HG02885 (cell line): ENCODE measurements at regions not wholly inside any gene's neighbourhood (a gene's known extent, or its start where the extent isn't known, plus 50 kb on each side); places are given as distances from the start of the nearest gene placed in this dataset.
"Not testable (repeated sequence)": the region's sequence is repeated elsewhere in the genome, so short reads cannot be mapped to it uniquely, and the experiment has no call there.

Source experiments
- ATAC-seq: cut with Tn5 transposase; IDR thresholded peaks from one replicate; pipeline ENCODE4 v1.9.1; 2021; ENCODE audit warnings: mild to moderate bottlenecking; ENCODE audit not compliant: unreplicated experiment, poor library complexity

DNA sequence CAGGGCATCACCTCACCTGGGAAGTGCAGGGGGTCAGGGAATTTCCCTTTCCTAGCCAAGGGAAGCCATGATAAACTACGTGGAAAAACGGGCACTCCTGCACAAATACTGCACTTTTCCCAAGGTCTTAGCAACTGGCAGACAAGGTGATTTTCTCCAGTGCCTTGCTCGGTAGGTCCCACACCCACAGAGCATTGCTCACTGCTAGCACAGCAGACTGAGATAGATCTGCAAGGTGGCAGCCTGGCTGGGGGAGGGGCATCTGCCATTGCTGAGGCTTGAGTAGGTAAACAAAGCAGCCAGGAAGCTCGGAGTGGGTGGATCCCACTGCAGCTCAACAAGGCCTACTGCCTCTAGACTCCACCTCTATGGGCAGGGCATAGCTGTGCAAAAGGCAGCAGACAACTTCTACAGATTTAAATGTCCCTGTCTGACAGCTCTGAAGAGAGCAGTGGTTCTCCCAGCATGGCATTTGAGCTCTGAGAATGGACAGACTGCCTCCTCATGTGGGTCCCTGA is 111.5 kb upstream of the FIBIN start:
- not testable (repeated sequence) for ATAC-seq

- no peak for ATAC-seq
Observed at GRCh38 chr11:26891501-26891900, 102.4 kb upstream of the FIBIN start.

- ATAC-seq: no peak
Observed at GRCh38 chr11:26896719-26897118, 97.2 kb upstream of the FIBIN start.

DNA sequence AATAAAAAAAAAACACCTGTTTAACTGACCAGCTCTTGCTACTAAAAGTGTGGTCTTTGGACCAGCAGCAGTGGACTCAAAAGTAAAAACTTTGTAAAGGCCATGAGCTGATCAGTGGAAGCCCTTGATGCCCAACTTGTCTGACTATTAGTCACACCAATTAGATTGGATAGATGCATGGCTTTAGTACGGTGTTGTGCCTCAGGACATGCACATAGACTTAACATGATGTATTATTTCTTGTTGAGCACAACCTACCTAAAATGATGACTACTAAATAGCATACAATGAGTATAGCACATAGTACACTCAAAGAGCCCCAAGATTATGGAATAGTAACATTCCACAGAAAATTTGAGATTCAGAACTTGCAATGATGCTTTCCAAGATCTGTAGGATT is 95.1 kb upstream of the FIBIN start:
- ATAC-seq: no peak

GRCh38 chr11:26901162-26901561 is 92.8 kb upstream of the FIBIN start:
- no peak for ATAC-seq

DNA sequence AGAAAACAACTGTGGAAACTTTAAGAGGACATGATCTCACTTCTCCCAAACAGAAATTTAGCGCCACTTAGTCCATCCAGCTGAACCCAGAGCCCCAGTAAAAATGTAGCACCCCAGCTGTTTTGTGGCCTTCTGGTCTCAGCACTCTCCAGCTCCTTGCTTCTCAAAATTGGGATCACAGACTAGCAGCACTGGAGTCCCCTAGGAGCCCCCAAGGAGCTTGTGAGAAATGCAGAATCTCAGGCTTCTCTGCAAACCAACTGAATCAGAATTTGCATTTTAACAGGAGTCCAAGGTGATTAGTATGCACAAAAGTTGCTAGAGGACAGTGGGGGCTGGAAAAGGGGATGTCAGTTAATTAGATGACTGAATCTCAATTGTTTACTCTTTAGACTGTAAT is 89.8 kb upstream of the FIBIN start:
- ATAC-seq: no peak

DNA sequence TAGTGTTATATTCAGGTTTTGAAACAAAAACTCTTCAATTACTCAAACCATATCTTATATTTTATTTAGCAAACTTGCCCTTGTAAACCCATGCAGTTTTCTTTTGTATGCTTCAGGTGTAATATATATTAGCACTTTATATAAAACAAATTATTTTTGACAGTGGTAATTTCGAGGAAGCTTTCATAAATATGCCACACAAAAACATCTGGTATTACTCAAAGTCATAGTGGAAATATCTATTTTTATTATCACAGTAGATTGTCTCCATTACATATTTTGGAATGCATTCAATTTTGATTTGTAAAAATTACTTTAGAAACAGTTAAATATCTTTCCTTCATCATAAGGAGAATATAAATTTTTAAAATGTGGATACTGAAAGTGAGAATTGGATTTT is 89.1 kb upstream of the FIBIN start:
- no peak for ATAC-seq

GRCh38 chr11:26905368-26905767 is 88.5 kb upstream of the FIBIN start:
- no peak for ATAC-seq

DNA sequence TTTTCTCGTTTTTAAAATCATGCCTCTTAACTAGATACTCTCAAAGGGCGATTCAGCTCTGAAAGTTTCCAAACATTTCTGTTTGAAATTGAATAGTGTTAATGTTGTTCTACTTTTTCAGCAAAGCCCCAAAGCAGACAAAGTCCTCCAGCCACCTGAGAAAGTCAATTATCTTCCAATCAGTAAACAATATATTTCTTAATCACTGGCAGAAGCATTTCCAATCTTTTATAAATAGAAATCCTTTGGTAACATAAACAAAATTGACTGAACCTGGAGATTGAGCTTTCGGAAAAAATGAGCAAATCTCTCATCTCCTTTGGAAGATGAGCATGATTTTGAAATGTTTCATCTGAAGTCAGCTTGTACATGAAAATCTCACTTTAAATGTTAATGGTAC is 84.4 kb upstream of the FIBIN start:
- no peak for ATAC-seq

DNA sequence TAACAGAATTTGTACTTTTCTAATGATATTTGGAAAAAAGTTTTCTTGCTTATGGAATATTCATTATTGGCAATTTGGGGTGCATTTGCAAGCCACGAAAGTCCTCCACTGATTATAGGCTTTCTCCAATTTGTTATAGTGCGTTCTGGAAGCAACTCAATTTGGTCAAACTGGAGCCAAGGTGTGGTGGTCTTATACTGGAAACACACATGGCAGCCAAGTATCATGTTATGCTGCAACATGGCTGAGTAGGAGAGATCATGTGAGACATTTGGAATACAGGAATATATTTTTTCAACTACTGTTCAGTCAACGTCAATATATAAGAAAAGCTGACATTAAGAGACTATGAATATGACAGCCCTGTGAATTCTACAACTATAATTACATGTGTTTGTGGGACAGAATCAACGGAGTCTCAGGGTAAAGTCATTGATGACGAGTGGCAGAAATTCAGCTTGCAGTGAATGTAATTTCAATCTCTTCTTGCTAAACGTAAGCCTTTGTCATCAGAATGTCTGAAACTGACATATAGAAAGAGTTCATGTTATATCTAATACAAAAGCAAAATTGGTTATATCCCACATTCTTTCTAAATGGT is 83.8 kb upstream of the FIBIN start:
- no peak for ATAC-seq

GRCh38 chr11:26914968-26915367 is 78.9 kb upstream of the FIBIN start:
- peak; percentile 72 for ATAC-seq

GRCh38 chr11:26916805-26917204 is 77.1 kb upstream of the FIBIN start:
- no peak for ATAC-seq

- ATAC-seq: no peak
Observed at GRCh38 chr11:26928582-26928981, 65.3 kb upstream of the FIBIN start.

- no peak for ATAC-seq
Observed at GRCh38 chr11:26929806-26930517, 64.0 kb upstream of the FIBIN start.

DNA sequence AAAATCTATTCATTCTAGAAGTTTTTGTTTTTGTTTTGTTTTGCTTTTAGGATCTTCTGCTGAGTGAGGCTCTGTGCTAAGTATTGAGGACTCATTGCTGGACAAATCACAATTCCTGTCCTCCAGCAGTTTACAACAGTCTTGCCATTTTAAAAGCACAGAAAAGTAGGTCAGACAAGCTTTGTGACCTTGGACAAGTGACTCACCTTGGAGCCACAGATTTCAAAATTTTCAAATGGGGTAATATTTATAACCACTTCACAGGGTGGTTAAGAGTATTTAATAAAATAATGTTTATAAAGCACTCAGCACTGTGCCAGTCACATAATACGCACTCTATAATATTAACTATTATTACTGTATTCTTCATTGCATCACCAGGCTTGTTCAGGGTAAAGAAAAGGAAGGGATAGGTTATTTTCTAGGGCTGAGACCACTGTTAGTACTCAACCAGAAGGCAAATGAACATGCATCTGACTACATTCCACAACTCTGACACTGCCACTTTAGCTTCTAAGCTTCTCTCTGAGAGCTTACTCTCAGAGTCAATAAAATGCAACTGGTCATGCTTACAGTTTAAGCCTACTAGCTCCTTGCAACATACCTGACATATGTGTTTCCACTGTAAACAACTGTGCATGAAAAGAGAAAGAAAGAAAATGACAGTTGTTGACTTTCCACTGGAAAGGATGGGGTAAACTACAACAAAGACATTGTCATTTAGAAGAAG is 63.2 kb upstream of the FIBIN start:
- ATAC-seq: no peak

DNA sequence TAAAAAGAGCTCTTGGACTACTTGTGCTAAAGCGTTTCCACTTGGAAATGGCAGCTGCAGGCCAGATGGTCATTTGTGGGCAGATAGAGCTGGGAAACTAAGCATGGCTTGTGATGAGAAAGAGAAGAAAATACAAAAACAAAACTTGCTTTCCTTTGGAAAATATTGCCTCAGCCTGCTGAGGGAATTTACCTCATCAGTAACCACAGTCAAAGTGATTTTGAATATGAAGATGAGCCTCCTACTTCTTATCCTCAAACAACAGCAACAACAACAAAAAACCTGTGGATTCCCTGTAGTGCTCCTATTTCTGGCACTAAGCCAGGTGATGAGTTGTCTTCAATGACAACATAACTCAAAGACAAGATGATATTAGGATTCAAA is 62.7 kb upstream of the FIBIN start:
- ATAC-seq: no peak

GRCh38 chr11:26931881-26932280 is 62.0 kb upstream of the FIBIN start:
- no peak for ATAC-seq

- no peak for ATAC-seq
Observed at GRCh38 chr11:26936109-26936508, 57.8 kb upstream of the FIBIN start.

DNA sequence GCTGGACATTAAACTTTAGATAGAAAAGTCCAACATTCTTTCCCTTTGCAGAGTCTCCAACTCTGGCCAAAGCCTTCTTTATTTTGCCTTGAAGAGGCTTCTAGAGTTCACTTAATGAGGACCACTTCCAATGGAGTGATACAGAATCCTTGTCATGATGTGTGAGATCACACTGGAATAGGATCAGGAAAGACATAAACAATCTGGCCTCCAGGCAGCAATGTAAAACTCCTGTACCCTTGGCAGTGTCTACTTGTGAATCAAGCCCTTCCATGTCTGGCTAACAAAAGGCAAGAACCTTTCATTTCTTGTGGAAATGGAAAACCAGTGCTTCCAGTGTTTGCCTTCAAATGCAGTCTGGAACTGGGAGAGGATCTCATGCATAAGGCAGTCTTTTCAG is 56.5 kb upstream of the FIBIN start:
- no peak for ATAC-seq

DNA sequence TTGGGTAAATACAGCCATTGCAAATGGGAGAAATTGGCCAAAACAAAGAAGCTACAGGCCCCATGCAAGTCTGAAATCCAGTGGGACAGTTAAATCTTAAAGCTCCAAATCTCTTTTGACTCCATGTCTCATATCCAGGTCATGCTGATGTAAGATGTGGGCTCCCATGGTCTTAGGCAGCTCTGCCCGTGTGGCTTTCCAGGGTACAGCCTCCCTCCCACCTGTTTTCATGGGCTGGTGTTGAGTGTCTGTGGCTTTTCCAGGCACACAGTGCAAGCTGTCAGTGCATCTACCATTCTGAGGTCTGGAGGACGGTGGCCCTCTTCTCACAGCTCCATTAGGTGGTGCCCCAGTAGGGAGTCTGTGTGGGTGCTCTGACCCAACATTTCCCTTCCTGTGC is 53.4 kb upstream of the FIBIN start:
- not testable (repeated sequence) for ATAC-seq

GRCh38 chr11:26942356-26942755 is 51.6 kb upstream of the FIBIN start:
- ATAC-seq: no peak
